GM21381 (cell line): ENCODE measurements at regions not wholly inside any gene's neighbourhood (a gene's known extent, or its start where the extent isn't known, plus 50 kb on each side); places are given as distances from the start of the nearest gene placed in this dataset.

Experiments
- ATAC-seq: cut with Tn5 transposase; IDR thresholded peaks from one replicate; pipeline ENCODE4 v1.9.1; 2021; ENCODE audit warnings: mild to moderate bottlenecking, moderate library complexity; ENCODE audit not compliant: unreplicated experiment

GRCh38 chr22:49721211-49721763, 106.4 kb downstream of the BRD1 start:
- ATAC-seq = no peak

- ATAC-seq = no peak
These were observed 107.3 kb downstream of the BRD1 start for GRCh38 chr22:49720279-49720959.

GRCh38 chr22:49719046-49719445, 108.6 kb downstream of the BRD1 start:
- no peak for ATAC-seq

GRCh38 chr22:49718396-49718795, 109.3 kb downstream of the BRD1 start:
- ATAC-seq = no peak

DNA sequence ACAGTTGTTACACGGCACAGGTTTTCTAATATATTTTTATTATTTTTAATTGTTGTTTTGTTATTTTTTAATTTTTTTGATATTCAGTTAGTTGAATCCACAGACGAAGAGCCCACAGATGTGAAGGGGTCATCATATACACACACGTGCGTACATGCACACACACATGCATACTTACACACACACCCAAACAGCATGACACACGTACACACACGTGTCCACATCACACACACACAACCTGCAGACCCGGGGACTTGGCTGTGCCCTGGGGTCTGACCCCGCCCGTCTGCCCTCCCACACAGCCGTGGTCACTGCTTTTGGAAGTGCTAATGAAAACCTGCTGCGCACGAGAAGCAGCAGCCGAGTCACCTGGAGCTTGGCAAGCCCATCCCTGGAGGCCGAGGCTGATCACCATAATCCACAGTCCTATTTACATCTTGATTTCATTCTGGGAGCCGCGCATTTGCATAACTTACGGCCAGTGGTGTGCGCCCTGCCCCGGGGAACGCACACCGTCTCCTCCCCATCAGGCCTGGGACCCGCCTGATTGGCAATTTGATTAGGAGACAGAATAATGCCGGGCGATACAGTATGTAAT, 110.3 kb downstream of the BRD1 start:
- ATAC-seq = no peak

- no peak for ATAC-seq
These were observed 111.2 kb downstream of the BRD1 start for GRCh38 chr22:49716441-49716840.

GRCh38 chr22:49715450-49715849, 112.2 kb downstream of the BRD1 start:
- ATAC-seq = no peak

DNA sequence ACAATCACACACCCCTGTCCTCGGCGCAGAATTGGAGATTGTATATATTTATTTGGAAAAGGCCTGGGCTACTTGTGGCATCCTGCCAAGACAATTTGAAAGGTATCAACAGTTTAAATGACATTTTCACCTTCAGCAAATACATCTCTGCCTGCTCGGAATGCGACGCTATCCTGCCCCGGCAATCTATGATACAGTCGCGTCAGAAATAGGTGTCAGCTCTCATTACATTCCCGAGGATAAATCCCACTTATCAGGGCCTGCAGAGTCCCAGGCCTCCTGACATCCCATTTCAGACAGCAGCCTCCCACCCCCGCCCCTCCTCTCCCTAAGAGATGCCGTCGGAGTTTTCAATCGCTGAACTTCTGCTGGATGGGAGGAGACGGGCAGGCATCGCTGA, 114.7 kb downstream of the BRD1 start:
- ATAC-seq = no peak

GRCh38 chr22:49712195-49712791, 115.4 kb downstream of the BRD1 start:
- ATAC-seq = no peak

- ATAC-seq = no peak
These were observed 116.9 kb downstream of the BRD1 start for GRCh38 chr22:49710746-49711145.

- ATAC-seq = no peak
These were observed 118.2 kb downstream of the BRD1 start for GRCh38 chr22:49709464-49709863.

GRCh38 chr22:49705972-49706352, 121.7 kb downstream of the BRD1 start:
- no peak for ATAC-seq

DNA sequence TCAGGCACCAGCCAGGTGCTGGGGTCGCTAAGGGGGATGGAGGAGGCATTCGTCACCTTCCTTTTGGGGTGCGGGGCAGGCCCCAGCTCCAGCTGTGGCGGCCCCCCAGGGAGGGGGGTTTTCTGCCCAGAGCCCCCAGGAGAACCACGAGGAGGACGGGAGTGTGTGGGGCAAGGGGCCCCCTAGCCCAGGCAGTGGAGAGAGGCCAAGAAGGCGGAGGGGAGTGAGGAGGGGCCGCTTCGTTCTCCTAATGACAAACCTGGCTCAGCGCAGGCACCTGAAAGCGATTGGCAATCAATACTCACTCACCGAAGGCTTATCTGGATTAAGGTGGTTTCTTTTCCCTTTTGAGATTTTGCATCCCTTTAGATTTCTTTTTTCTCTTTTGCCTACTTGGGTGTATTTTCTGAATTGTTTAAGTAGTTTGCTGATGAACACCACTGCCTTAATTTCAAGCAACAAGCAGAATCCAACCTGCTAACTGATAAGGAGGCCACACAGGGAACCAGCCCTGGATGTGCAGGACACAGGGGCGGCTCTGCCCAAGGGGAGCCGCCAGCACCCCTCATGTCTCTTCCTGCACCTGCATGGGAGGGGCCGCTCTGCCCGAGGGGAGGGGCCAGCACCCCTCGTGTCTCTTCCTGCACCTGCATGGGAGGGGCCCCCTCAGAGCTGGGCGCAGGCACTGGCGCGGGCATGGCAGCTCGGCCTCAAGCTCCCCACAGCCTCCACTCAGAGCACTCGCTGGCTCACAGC, 122.3 kb downstream of the BRD1 start:
- ATAC-seq = no peak

- no peak for ATAC-seq
These were observed 123.1 kb downstream of the BRD1 start for GRCh38 chr22:49704345-49705215.

DNA sequence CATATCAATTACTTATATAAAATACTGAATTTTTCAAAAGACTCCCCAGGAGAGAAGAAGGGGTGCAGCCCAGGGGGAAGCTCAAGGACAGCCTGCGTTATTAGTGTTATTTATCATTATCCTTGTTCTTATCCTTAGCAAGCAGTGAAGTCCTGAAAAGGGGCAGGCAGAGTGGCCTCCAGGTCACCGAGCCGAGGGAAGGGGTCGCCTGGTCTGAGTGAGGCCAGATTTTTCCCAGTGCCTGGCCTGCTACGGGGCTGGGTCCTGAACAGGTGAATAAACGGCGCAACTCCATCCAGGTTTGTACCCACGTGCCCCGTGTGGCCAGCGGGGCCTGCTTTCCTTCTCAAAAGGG, 123.7 kb downstream of the BRD1 start:
- no peak for ATAC-seq

- ATAC-seq = no peak
These were observed 124.2 kb downstream of the BRD1 start for GRCh38 chr22:49703505-49703904.

- no peak for ATAC-seq
These were observed 125.6 kb downstream of the BRD1 start for GRCh38 chr22:49702068-49702397.

DNA sequence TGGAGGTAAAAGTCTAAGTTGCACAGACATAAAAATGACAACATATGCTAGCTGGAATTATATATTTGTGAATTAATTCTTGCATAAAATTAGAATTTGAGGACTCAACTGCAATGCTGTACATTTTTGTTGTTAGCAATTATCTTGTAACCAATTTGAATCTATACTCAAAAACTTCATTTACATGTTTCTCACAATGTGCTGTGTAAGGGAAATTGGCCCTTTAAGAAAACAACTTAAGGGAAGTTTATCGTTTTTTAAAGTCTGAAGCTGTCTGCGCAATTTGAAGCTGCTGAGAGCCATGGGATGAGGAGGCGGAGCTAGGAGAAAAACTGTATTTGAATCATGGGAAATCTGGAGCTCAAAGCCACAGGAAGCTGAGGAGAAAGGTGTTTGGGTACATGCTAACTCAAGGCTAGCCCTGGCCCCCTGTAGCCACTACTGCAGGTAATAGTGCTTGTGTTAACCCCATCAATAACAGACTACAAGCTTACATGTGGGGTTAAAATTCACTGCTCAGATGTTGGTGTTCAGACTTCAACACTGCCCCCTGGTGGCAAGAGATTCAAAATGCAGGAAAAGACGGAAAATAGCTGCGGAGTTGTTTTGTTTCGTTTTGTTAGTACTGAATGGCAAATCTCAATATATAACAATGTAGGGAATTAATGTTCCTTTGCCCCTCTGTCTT, 126.1 kb downstream of the BRD1 start:
- no peak for ATAC-seq

- ATAC-seq = no peak
These were observed 127.7 kb downstream of the BRD1 start for GRCh38 chr22:49699928-49700498.

GRCh38 chr22:49699476-49699875, 128.2 kb downstream of the BRD1 start:
- no peak for ATAC-seq
